ENCODE measurements at regions not wholly inside any gene's neighbourhood (a gene's known extent, or its start where the extent isn't known, plus 50 kb on each side); places are given as distances from the start of the nearest gene placed in this dataset.

DNA sequence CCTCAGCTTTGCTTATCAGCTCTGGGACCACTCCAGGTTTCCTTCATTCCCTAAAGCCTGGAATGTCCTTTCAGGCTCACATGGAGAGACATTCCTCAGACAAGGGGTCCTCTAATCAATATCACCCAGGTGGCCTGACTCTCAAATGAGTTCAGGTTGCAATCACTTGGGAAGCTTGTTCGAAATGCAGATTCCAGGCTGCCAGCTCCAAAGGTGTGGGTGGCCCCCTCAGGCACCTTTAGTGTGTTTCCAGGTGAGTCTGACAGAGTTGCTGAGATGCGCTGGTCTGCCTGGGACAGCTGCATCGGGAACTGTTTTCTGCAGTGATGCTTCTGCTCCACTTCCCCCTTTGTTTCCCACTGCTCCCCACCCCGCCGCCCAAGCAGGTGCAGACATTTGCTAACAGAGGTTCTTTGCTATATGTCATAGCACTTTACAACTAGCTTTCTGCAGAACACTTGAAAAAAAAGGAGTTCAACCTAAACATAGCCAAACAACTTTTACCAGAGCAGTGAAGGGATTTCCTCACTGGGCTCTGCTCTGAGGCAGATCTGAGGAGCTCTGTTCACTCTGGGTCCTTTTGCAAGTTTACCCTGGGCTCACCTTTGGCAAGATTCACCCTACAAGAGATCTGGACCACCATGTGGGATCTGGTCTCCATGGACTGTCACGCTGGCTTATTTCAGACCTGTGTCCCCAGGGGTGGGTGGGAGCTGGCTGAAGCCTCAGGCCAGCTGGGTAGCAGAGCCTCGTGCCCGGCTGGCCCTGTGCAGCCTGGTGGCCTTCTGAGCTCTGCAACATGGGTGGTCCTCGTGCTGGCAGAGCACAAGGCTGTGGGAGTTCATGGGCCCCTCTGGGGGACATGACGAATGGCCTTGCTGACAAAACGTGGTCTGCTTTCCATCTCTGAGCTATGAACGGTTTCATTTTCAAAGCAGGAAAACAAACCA is 539.6 kb downstream of the CCDC171 start:
- TF ChIP-seq, protein P1, sequence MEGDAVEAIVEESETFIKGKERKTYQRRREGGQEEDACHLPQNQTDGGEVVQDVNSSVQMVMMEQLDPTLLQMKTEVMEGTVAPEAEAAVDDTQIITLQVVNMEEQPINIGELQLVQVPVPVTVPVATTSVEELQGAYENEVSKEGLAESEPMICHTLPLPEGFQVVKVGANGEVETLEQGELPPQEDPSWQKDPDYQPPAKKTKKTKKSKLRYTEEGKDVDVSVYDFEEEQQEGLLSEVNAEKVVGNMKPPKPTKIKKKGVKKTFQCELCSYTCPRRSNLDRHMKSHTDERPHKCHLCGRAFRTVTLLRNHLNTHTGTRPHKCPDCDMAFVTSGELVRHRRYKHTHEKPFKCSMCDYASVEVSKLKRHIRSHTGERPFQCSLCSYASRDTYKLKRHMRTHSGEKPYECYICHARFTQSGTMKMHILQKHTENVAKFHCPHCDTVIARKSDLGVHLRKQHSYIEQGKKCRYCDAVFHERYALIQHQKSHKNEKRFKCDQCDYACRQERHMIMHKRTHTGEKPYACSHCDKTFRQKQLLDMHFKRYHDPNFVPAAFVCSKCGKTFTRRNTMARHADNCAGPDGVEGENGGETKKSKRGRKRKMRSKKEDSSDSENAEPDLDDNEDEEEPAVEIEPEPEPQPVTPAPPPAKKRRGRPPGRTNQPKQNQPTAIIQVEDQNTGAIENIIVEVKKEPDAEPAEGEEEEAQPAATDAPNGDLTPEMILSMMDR (IDR thresholded peaks at IDR 0.05): no peak
- no peak for TF ChIP-seq ZFX (IDR thresholded peaks at IDR 0.05; ENCODE audit: borderline replicate concordance)

Data from 22Rv1 (cell line).